Body of pancreas (tissue), 4 donors: ENCODE measurements at regions not wholly inside any gene's neighbourhood (a gene's known extent, or its start where the extent isn't known, plus 50 kb on each side); places are given as distances from the start of the nearest gene placed in this dataset.

Experiments used
- ATAC-seq: fragments of 150-250 bp; one replicate; pipeline ENCODE4 v1.9.1; 2016
- DNase-seq, 4 donors: peaks; one replicate each; pipeline ENCODE4 v3.0.0-alpha.2; 2019
- H3K27ac ChIP-seq, 4 donors: fragments of 200-600 bp; sonication (generic); 1 replicate in 3 of 4; 2 replicates in 1 of 4; pipeline versions ENCODE4 v1.5.1 to v1.6.1; 2016 to 2019; ENCODE audit warnings: mild to moderate bottlenecking in 1 of 4, mixed read lengths in 1 of 4, moderate library complexity in 1 of 4
- H3K27me3 ChIP-seq, 2 donors: fragments of 200-600 bp; sonication (generic); one replicate each; pipeline ENCODE4 v1.6.0; 2016; ENCODE audit warnings: mild to moderate bottlenecking in 1 of 2
- H3K36me3 ChIP-seq, 2 donors: fragments of 200-600 bp; sonication (generic); replicated peaks in 1 of 2; 2 replicates each; pipeline ENCODE4 v1.5.1; 2016; ENCODE audit warnings: low read depth in 2 of 2; ENCODE audit not compliant: insufficient read depth in 1 of 2
- H3K4me1 ChIP-seq: fragments of 200-600 bp; sonication (generic); one replicate; pipeline ENCODE4 v1.6.0; 2016
- H3K4me3 ChIP-seq, 2 donors: fragments of 200-600 bp; sonication (generic); 1 replicate in 1 of 2; 2 replicates in 1 of 2; pipeline ENCODE4 v1.5.1; 2016 to 2019
- H3K9me3 ChIP-seq, 3 donors: fragments of 200-600 bp; sonication (generic); 1 replicate in 2 of 3; 2 replicates in 1 of 3; pipeline ENCODE4 v1.5.1; 2016
- CTCF ChIP-seq, 7 experiments: fragments of 450-650 bp in 4 of 7; fragments of 200-600 bp in 3 of 7; sonication (generic) in 3 of 7; IDR thresholded peaks; one replicate each; pipeline ENCODE4 v1.5.1; 2016 to 2019; ENCODE audit warnings: antibody characterized with exemption in 7 of 7
- POLR2A ChIP-seq, 3 donors: fragments of 450-650 bp; IDR thresholded peaks; one replicate each; pipeline ENCODE4 v1.6.1; 2016; ENCODE audit warnings: antibody characterized with exemption in 3 of 3, mild to moderate bottlenecking in 2 of 3
- WGBS, 2 donors: methylation state at CpG; one replicate each; pipeline ENCODE4 v1.1.5; 2017; 5-methylcytosine and 5-hydroxymethylcytosine counted together
- intact Hi-C: fragments of 100-400 bp; cut with DNase I; formaldehyde crosslinking; loops from one replicate; pipeline ENCODE4 v1.15.1; 2023

GRCh38 chr7:113209449-113210203 is 91.3 kb upstream of the SMIM30 start:
- TF ChIP-seq CTCF (IDR thresholded peaks at IDR 0.05) (no peak), POLR2A (IDR thresholded peaks at IDR 0.05) (no peak)
- Histone ChIP-seq H3K9me3 (no peaks in the 10 kb centered on the region), H3K4me1 (no peaks in the 10 kb centered on the region), H3K36me3 (no peaks in the 10 kb centered on the region), H3K27me3 (no peaks in the 10 kb centered on the region), H3K27ac (no peak overlapping the region), H3K4me3 (no peak overlapping the region)
- 69 to 71% methylated on average over 1 of the region's 1 CpG for WGBS, 2 donors
- intact Hi-C loops, result no loop called here
- ATAC-seq (no peak), DNase-seq (no peak)

GRCh38 chr7:113207931-113208330 is 89.6 kb upstream of the SMIM30 start:
- Histone ChIP-seq H3K36me3 (no peaks in the 10 kb centered on the region), H3K9me3 (no peaks in the 10 kb centered on the region), H3K4me3 (no peak overlapping the region), H3K27me3 (no peaks in the 10 kb centered on the region), H3K27ac (no peak overlapping the region), H3K4me1 (no peaks in the 10 kb centered on the region)
- DNase-seq, result no peak
- WGBS, 2 donors, result 31% methylated on average over 2 of the region's 2 CpGs
- ATAC-seq, result no peak
- TF ChIP-seq CTCF (IDR thresholded peaks at IDR 0.05) (no peak), POLR2A (IDR thresholded peaks at IDR 0.05) (no peak)
- intact Hi-C loops, result no loop called here

GRCh38 chr7:113207441-113207840 is 89.1 kb upstream of the SMIM30 start:
- intact Hi-C loops, result no loop called here
- H3K4me1 ChIP-seq, result no peaks in the 10 kb centered on the region
- H3K27me3 ChIP-seq, result no peaks in the 10 kb centered on the region
- TF ChIP-seq CTCF (IDR thresholded peaks at IDR 0.05), result no peak
- TF ChIP-seq POLR2A (IDR thresholded peaks at IDR 0.05), result no peak
- H3K36me3 ChIP-seq, result no peaks in the 10 kb centered on the region
- no peaks in the 10 kb centered on the region for H3K9me3 ChIP-seq
- no peak for DNase-seq
- WGBS, 2 donors, result 77 to 83% methylated on average over 3 of the region's 3 CpGs
- H3K4me3 ChIP-seq, result no peak overlapping the region
- no peak for ATAC-seq
- H3K27ac ChIP-seq, result no peak overlapping the region

- H3K27me3 ChIP-seq, result no peaks in the 10 kb centered on the region
- no peaks in the 10 kb centered on the region for H3K9me3 ChIP-seq
- H3K27ac ChIP-seq, result no peak overlapping the region
- TF ChIP-seq CTCF (IDR thresholded peaks at IDR 0.05) (no peak), POLR2A (IDR thresholded peaks at IDR 0.05) (no peak)
- H3K36me3 ChIP-seq, result no peaks in the 10 kb centered on the region
- DNase-seq, result no peak
- no peak overlapping the region for H3K4me3 ChIP-seq
- no peak for ATAC-seq
- intact Hi-C loops, result no loop called here
- no peaks in the 10 kb centered on the region for H3K4me1 ChIP-seq
Measured at GRCh38 chr7:113204415-113204814, 86.1 kb upstream of the SMIM30 start.

GRCh38 chr7:113202284-113202683 is 83.9 kb upstream of the SMIM30 start:
- no peaks in the 10 kb centered on the region for H3K36me3 ChIP-seq
- ATAC-seq, result no peak

More at GRCh38 chr7:113202284-113202683, 83.9 kb upstream of the SMIM30 start:
- H3K4me3 ChIP-seq, result no peak overlapping the region
- H3K27ac ChIP-seq, result no peak overlapping the region
- intact Hi-C loops, result no loop called here
- no peaks in the 10 kb centered on the region for H3K27me3 ChIP-seq
- H3K4me1 ChIP-seq, result no peaks in the 10 kb centered on the region
- no peak for TF ChIP-seq POLR2A (IDR thresholded peaks at IDR 0.05)
- no peak for TF ChIP-seq CTCF (IDR thresholded peaks at IDR 0.05)
- no peak for DNase-seq
- no peaks in the 10 kb centered on the region for H3K9me3 ChIP-seq
